ENCODE measurements at regions not wholly inside any gene's neighbourhood (a gene's known extent, or its start where the extent isn't known, plus 50 kb on each side); places are given as distances from the start of the nearest gene placed in this dataset.

DNA sequence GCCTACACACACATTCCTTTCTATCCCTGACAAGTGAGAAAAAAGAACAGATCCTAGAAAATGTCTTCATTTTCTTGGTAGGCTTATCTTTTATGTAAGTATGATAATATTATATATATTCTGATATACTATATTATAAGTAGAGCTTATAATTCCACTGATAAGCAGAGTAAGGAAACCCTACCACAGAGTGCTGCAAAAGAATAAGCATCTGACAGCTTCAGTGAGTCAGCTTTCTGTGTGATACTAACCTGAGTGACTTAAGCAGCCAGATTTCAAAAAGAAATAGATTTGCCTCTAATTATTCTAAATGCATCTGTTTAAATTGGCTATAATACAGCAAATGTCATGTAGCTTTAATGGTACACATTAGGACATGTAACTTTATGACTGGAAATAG, 656.0 kb downstream of the MCTP2 start:
- Histone ChIP-seq H3K9me3 (no peaks in the 10 kb centered on the region), H3K27ac (no peak overlapping the region), H3K36me3 (no peaks in the 10 kb centered on the region), H3K27me3 (replicated peaks; ENCODE audit: insufficient read depth) (no peaks in the 10 kb centered on the region), H3K4me1 (replicated peaks) (no peaks in the 10 kb centered on the region), H3K4me3 (no peak overlapping the region)
- TF ChIP-seq POLR2A (IDR thresholded peaks at IDR 0.05): no peak
- TF ChIP-seq, protein P1, sequence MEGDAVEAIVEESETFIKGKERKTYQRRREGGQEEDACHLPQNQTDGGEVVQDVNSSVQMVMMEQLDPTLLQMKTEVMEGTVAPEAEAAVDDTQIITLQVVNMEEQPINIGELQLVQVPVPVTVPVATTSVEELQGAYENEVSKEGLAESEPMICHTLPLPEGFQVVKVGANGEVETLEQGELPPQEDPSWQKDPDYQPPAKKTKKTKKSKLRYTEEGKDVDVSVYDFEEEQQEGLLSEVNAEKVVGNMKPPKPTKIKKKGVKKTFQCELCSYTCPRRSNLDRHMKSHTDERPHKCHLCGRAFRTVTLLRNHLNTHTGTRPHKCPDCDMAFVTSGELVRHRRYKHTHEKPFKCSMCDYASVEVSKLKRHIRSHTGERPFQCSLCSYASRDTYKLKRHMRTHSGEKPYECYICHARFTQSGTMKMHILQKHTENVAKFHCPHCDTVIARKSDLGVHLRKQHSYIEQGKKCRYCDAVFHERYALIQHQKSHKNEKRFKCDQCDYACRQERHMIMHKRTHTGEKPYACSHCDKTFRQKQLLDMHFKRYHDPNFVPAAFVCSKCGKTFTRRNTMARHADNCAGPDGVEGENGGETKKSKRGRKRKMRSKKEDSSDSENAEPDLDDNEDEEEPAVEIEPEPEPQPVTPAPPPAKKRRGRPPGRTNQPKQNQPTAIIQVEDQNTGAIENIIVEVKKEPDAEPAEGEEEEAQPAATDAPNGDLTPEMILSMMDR (IDR thresholded peaks at IDR 0.05): no peak
- no peak for TF ChIP-seq POLR2AphosphoS5 (IDR thresholded peaks at IDR 0.05)
- DNase-seq (ENCODE audit: low spot score): no peak
- intact Hi-C loops (cut with DNase I): no loop called here

DNA sequence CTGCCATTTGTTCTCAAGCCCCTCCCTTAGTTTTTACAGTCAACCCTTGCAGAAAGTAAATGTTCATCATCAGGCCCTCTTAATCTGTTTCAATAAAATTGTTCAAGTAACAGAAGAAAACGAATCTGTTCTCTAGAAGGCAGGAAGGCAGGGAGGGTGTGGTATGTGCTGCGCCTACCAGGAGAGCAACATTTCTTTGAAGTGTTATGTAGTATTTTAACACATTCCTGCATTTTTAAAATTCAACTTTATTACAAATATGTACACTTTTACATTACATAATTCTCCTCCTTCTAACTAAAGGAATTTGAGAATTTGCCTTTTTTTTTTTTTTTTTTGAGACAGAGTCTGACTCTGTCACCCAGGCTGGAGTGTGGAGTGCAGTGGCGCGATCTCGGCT, 657.8 kb downstream of the MCTP2 start:
- no peak for TF ChIP-seq POLR2A (IDR thresholded peaks at IDR 0.05)
- no peak for TF ChIP-seq POLR2AphosphoS5 (IDR thresholded peaks at IDR 0.05)
- TF ChIP-seq, protein P1 (IDR thresholded peaks at IDR 0.05): no peak
- Histone ChIP-seq H3K9me3 (no peaks in the 10 kb centered on the region), H3K27ac (no peak overlapping the region), H3K27me3 (replicated peaks; ENCODE audit: insufficient read depth) (no peaks in the 10 kb centered on the region), H3K4me3 (no peak overlapping the region), H3K36me3 (no peaks in the 10 kb centered on the region), H3K4me1 (replicated peaks) (no peaks in the 10 kb centered on the region)
- DNase-seq (ENCODE audit: low spot score): no peak
- 85% methylated on average over 5 of the region's 5 CpGs for WGBS
- intact Hi-C loops (cut with DNase I): no loop called here

DNA sequence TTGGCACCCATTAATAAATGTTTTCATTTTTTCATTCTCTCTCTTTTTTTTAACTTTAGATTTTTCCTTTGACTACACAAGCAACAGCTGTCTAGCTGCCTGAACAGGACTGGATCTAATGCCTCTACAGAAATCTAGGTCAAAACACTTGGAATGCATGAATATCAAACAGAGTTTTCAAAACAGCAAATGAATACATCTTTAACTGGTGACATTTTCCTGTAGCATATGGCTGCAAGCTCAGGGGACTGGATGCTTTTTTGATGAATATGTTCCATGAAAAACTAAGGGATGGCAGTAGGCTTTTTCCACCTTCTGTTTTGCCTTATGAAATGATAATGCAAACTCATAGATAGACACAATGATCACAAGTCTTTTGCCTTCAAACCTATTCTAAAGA, 661.7 kb downstream of the MCTP2 start:
- no peak overlapping the region for H3K4me3 ChIP-seq
- DNase-seq (ENCODE audit: low spot score): no peak
- H3K27me3 ChIP-seq (replicated peaks; ENCODE audit: insufficient read depth): no peaks in the 10 kb centered on the region
- H3K36me3 ChIP-seq: no peaks in the 10 kb centered on the region
- H3K9me3 ChIP-seq: no peaks in the 10 kb centered on the region
- H3K4me1 ChIP-seq (replicated peaks): no peaks in the 10 kb centered on the region
- intact Hi-C loops (cut with DNase I): no loop called here
- no peak for TF ChIP-seq POLR2A (IDR thresholded peaks at IDR 0.05)
- no peak for TF ChIP-seq POLR2AphosphoS5 (IDR thresholded peaks at IDR 0.05)
- no peak overlapping the region for H3K27ac ChIP-seq

DNA sequence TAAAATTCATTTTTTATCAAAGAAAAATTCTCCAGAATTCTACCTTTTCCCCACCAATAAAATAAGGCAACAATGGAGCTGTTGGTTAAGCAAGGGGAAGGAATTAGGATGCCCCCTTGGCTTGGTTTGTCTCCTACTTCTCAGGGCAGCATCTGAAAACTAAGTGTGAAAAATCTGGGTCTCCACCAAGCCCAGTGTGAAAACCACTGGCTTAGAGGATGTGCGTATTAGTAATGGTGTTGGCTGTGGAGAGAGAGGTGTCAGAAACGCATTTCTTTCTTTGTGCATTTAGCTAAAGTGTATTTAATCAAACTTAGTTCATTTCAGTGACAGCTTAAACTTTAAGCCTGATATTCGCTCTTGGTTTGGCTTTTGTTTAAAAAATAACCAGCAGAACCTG, 662.7 kb downstream of the MCTP2 start:
- no peaks in the 10 kb centered on the region for H3K36me3 ChIP-seq
- intact Hi-C loops (cut with DNase I): no loop called here
- no peaks in the 10 kb centered on the region for H3K9me3 ChIP-seq
- TF ChIP-seq, protein P1 (IDR thresholded peaks at IDR 0.05): no peak
- TF ChIP-seq POLR2AphosphoS5 (IDR thresholded peaks at IDR 0.05) (no peak), POLR2A (IDR thresholded peaks at IDR 0.05) (no peak)
- WGBS: 84% methylated on average over 3 of the region's 3 CpGs
- no peaks in the 10 kb centered on the region for H3K27me3 ChIP-seq (replicated peaks; ENCODE audit: insufficient read depth)
- no peak overlapping the region for H3K4me3 ChIP-seq
- no peaks in the 10 kb centered on the region for H3K4me1 ChIP-seq (replicated peaks)
- no peak overlapping the region for H3K27ac ChIP-seq
- DNase-seq (ENCODE audit: low spot score): no peak

DNA sequence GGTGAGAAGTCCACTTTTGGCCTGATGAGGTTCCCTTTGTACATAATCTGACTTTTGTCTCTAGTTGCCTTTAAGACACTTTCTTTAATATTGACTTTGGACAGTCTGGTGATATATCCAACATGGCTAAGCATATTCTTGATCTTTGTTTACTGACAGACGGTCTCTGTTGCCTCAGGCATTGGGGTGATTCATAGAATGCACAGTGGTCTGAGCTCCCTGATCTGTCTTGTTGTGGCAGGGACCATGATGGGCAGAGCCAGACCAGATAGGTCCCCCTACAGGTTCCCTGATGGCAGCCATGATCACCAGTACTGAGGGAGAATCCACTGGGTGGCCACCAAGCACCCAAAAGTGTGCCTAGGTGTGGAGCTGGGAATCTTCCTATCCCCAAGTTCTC, 678.1 kb downstream of the MCTP2 start:
- TF ChIP-seq POLR2AphosphoS5 (IDR thresholded peaks at IDR 0.05) (no peak), POLR2A (IDR thresholded peaks at IDR 0.05) (no peak)
- TF ChIP-seq, protein P1 (IDR thresholded peaks at IDR 0.05): no peak
- no peak for DNase-seq (ENCODE audit: low spot score)
- H3K4me3 ChIP-seq: no peak overlapping the region
- no peaks in the 10 kb centered on the region for H3K9me3 ChIP-seq
- intact Hi-C loops (cut with DNase I): no loop called here
- H3K4me1 ChIP-seq (replicated peaks): no peaks in the 10 kb centered on the region
- H3K27me3 ChIP-seq (replicated peaks; ENCODE audit: insufficient read depth): no peaks in the 10 kb centered on the region
- H3K27ac ChIP-seq: no peak overlapping the region
- 29% methylated on average over 1 of the region's 1 CpG for WGBS
- no peaks in the 10 kb centered on the region for H3K36me3 ChIP-seq
